Mesodermal cell (in vitro differentiated cells): ENCODE measurements at regions not wholly inside any gene's neighbourhood (a gene's known extent, or its start where the extent isn't known, plus 50 kb on each side); places are given as distances from the start of the nearest gene placed in this dataset.

Source experiments
- H3K27ac ChIP-seq: 2 replicates; pipeline ENCODE4 v1.7.0; 2013; ENCODE audit warnings: mild to moderate bottlenecking, low read depth, low read length, moderate library complexity; ENCODE audit not compliant: severe bottlenecking
- H3K36me3 ChIP-seq: 2 replicates; pipeline ENCODE4 v1.7.1; 2013; ENCODE audit warnings: mild to moderate bottlenecking, low read length, moderate library complexity; ENCODE audit not compliant: control insufficient read depth, insufficient read depth
- H3K4me1 ChIP-seq: one replicate; pipeline ENCODE4 v1.7.1; 2013; ENCODE audit warnings: mild to moderate bottlenecking, low read length; ENCODE audit not compliant: insufficient read depth, control insufficient read depth, poor library complexity, severe bottlenecking
- H3K4me3 ChIP-seq: 2 replicates; pipeline ENCODE4 v1.7.0; 2013; ENCODE audit warnings: low read length, control low read depth, mild to moderate bottlenecking; ENCODE audit not compliant: insufficient read depth, poor library complexity, severe bottlenecking; ENCODE audit errors: extremely low read depth
- H3K9me3 ChIP-seq: 2 replicates; pipeline ENCODE4 v1.7.1; 2013; ENCODE audit warnings: mild to moderate bottlenecking, low read length, moderate library complexity; ENCODE audit not compliant: control insufficient read depth
- WGBS, 2 experiments: methylation state at CpG; one replicate each; pipeline ENCODE4 v1.1.5; 2013; ENCODE audit warnings: missing lambda C conversion rate in 2 of 2; ENCODE audit not compliant: insufficient coverage in 2 of 2; 5-methylcytosine and 5-hydroxymethylcytosine counted together

DNA sequence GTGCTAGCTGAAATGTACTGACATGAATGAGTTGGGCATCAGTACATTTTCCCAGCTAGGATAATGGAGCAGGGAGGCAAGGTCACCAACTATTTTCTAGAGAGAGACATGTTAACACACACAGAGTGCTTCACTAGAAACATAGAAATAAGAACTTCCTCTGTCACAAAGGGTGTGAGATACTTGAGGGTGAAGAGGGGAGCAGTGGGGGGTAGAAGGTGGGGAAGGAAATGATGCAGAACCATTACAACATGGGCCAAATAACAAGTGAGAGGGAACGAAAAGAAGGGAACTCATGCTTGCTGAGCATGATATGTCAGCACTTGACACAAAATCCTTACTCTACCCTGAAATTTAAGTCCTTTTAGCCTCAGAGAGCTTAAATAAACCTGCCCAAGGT is 87.8 kb upstream of the RFC3 start:
- Histone ChIP-seq H3K9me3 (no peaks in the 10 kb centered on the region), H3K36me3 (no peaks in the 10 kb centered on the region), H3K4me1 (no peaks in the 10 kb centered on the region), H3K4me3 (no peak overlapping the region), H3K27ac (no peak overlapping the region)
- WGBS, 2 experiments: 100% methylated on average over 1 of the region's 1 CpG

DNA sequence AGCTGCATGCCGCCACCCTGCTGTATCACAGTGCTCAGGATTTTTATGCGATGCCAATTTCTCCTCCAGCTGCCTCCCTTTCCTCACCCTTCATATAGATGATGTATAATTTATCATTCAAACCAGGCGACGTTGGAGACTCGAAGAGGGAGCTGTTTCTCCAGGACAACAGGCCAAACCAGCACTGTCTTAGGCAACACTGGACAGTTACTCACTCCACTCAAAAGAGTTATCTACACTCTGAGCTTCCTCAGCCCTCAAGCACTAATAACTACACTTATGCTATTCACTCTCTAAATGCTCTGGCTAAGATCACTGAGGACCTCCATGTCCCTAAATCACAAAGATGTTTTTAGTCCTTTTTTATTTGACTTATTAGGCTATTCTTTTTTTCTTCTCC is 87.3 kb upstream of the RFC3 start:
- H3K9me3 ChIP-seq: no peaks in the 10 kb centered on the region
- H3K36me3 ChIP-seq: no peaks in the 10 kb centered on the region
- no peak overlapping the region for H3K27ac ChIP-seq
- WGBS, 2 experiments: 84% methylated on average over 3 of the region's 5 CpGs; no CpG with 5 or more reads in 1 of the 2 experiments
- H3K4me1 ChIP-seq: no peaks in the 10 kb centered on the region
- no peak overlapping the region for H3K4me3 ChIP-seq

DNA sequence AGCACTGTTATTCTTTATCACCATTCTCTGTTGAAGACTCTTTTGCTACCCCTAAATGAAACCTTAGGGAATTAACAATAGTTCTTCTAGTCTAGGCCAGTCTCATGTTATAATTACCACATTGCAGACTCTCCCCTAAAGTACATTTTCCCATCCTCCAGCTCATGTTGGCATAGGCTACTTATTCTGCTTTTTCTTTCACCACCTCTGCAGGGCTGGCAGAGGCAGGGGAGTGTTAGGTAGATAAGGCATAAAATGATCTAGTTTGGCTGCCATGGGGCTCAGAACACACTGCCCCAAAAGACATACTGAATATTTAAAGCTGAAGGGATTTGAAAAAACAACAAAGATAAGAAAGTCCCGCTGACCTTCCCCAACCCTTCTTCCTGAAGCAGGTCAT is 82.7 kb upstream of the RFC3 start:
- Histone ChIP-seq H3K4me3 (no peak overlapping the region), H3K36me3 (no peaks in the 10 kb centered on the region), H3K27ac (no peak overlapping the region), H3K9me3 (no peaks in the 10 kb centered on the region), H3K4me1 (no peaks in the 10 kb centered on the region)
- WGBS, 2 experiments: no CpG with 5 or more reads among the region's 1 CpG

DNA sequence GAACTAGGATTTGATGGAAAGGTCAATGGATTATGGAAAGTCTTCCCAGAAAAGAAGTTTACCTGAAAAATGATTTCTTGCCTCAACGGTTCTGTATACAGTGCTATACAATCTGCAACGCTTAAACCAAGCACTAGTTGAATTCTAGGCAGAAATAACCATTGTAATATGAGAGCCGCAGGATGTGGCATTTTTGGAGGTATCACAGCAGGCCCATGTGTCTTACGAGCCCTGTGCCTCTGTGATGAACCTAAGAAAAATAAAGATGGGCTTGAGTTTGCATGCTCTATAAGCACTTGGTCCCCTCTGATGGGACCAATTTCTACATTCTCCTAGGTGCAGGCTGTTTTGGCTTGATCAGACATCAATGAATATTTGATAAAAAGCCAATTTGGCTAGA is 78.7 kb upstream of the RFC3 start:
- Histone ChIP-seq H3K27ac (no peak overlapping the region), H3K4me3 (no peak overlapping the region), H3K36me3 (no peaks in the 10 kb centered on the region), H3K4me1 (no peaks in the 10 kb centered on the region), H3K9me3 (no peaks in the 10 kb centered on the region)
- WGBS, 2 experiments: 86 to 100% methylated on average over 2 to 3 of the region's 4 CpGs

DNA sequence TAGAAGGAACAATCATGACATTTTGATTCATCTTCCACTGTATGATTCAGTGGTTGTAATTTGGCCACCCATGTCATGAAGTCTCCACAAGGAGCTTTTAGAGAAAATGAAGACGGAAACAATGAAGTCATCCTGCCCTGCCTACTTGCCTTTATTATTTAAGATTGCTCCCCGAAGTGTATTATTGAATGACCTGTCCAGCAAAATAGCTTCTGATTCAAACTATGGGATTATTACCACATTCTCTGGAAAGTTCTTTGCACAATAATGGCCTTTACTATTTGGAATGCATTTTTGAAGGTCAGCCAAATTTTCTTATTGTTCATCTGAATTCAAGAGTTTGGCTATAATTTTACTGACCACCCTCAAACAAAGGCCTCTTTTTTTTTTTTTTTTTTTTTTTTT is 77.8 kb upstream of the RFC3 start:
- Histone ChIP-seq H3K36me3 (no peaks in the 10 kb centered on the region), H3K9me3 (no peaks in the 10 kb centered on the region), H3K27ac (no peak overlapping the region), H3K4me3 (no peak overlapping the region), H3K4me1 (peaks cover 4% of the 10 kb centered on the region)
- 92% methylated on average over 2 of the region's 2 CpGs; no CpG with 5 or more reads in 1 of the 2 experiments for WGBS, 2 experiments

DNA sequence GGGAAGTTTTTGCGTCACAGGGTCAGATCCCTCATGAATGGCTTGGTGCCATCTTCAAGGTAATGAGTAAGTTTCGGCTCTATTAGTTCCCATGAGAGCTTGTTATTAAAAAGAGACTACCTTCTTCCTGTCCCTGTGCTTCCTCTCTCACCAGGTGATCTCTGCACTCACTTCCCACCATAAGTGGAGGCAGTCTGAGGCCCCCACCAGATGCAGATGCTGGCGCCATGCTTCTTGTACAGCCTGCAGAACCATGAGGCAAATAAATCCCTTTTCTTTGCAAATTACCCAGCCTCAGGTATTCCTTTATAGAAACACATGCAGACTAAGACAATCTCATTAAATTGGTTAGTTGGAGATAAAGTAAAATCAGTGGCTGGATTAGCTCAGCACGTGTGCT is 75.6 kb upstream of the RFC3 start:
- Histone ChIP-seq H3K4me3 (no peak overlapping the region), H3K9me3 (no peaks in the 10 kb centered on the region), H3K36me3 (no peaks in the 10 kb centered on the region), H3K4me1 (peaks cover 5% of the 10 kb centered on the region), H3K27ac (no peak overlapping the region)
- 87 to 100% methylated on average over 2 to 3 of the region's 4 CpGs for WGBS, 2 experiments

DNA sequence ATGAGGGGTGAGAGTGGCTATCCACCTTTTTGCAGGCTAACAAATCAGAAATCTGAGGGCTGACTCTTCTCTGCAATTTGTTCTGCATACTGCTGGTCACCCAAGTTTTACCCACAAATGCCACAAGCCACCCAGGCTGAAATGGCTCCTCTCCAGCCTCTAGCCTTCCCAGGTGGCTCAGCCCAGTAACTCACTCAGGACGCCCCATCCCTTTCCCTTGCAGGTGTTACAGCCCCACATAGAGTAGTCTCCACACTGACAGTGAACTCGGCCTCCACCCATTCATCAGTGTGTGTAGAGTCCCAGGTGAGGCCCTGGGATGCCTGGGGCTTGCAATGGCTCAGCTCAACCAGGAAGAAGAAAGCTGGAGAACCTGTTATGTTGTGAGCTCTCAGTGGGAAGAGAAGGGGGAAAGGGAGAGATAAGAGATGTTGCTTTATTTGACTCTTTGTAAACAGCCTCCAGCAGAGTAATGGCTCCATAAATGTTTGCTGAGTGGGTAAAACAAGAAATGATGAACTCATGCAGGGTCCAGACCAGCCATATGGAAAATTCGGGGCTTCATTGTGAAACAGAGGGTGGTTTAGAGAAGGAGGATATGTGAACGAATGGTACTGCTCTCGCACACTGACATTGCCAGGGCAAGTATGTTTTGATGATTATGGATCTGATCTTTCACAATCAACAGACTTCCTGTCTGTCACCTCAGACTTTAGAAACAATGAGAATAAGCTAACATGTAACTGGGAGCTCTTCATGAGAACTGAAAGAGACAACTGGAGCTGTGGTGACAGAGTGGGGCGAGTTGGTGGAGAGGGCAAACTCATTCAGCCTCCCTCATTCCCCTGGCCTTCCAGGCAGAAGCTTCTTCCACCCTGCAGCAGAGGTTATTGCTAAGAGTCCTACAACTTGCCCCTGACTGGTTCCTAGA is 74.2 kb upstream of the RFC3 start:
- WGBS, 2 experiments: 88 to 100% methylated on average over 4 of the region's 6 CpGs
- no peak overlapping the region for H3K27ac ChIP-seq
- H3K4me3 ChIP-seq: no peak overlapping the region
- no peaks in the 10 kb centered on the region for H3K36me3 ChIP-seq
- peaks cover 5% of the 10 kb centered on the region for H3K4me1 ChIP-seq
- H3K9me3 ChIP-seq: no peaks in the 10 kb centered on the region

DNA sequence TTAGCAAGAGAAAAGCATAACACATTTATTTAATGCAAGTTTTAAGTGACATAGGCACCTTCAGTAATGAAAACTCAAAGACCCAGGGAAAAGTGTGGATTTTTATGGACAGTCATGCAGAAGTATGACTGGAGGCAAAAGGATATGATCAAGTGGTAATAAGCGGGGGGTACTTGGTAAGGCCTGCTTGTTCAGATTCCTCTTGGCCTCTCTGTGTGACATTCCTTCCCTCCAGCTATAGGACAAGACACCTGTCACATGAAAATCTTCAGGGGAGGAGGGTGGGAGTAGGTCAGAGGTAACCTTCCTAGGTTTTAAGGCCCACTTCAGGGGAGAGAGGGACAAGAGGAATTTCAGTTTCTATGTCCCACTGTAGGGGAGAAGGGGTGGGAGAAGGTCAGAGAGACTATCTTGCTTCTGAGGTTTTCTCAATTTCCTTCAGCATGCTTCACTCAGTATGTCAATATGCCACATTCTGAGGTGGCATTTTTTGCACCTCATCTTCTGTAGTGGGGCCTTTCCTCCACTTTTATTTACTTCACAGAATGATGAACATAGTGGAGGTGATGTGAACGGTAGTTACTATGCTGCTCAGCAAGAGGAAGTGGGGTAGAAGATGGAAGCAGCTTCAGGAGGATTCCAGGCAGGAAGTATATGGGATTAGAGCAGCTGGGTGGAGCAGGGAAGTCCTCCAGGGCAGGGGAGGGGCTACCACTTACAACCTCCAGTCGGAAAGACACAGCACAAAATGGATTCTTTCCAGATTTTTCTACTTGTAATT is 73.2 kb upstream of the RFC3 start:
- H3K9me3 ChIP-seq: no peaks in the 10 kb centered on the region
- no peak overlapping the region for H3K27ac ChIP-seq
- no peaks in the 10 kb centered on the region for H3K36me3 ChIP-seq
- no peak overlapping the region for H3K4me3 ChIP-seq
- peaks cover 5% of the 10 kb centered on the region for H3K4me1 ChIP-seq
- 80% methylated on average over 1 of the region's 3 CpGs; no CpG with 5 or more reads in 1 of the 2 experiments for WGBS, 2 experiments

DNA sequence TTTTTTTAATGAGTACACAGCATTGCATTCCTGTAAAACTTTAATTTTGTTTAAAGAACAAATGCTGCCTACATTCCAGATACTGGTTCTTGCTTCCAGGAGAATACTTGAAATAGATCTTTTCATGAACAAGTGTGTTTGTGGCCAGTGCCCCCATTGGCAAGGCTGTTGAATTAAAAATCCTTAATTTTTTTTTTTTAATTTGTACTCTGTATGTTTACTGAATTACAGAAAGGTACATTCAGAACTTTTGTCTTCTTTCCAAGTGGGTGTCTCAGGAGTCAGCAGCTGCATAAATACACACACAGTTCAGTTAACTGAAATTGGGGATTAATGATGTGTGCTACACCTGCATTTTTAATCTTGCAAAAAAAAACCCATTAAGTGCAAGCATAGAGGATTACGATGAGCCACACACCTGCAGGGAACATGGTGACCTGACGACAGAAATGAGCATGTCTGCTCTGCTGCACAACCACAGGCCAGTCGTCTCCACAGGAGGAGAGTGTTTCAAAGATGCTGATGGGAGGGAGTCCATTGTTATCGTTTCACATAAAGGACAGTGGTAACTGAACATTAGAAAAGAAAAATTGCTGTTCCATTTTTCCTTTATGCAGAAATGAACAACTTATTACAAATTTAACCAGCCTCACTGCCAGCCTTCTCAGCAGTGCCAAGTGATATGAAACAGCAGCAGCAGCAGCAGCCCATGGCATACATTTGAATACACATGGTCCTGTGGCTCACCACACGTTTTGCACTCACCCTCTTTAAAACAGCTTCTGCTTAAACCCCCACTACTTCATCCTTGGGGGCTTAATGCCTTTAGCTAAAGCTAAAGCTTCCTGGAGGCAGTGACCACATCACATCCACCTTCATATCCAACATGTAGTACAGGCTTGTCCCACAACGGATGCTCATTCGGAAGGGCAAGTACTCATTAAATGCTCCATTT is 72.3 kb upstream of the RFC3 start:
- no peak overlapping the region for H3K27ac ChIP-seq
- 80 to 91% methylated on average over 3 to 4 of the region's 7 CpGs for WGBS, 2 experiments
- no peak overlapping the region for H3K4me3 ChIP-seq
- H3K4me1 ChIP-seq: peaks cover 5% of the 10 kb centered on the region
- no peaks in the 10 kb centered on the region for H3K9me3 ChIP-seq
- H3K36me3 ChIP-seq: no peaks in the 10 kb centered on the region

DNA sequence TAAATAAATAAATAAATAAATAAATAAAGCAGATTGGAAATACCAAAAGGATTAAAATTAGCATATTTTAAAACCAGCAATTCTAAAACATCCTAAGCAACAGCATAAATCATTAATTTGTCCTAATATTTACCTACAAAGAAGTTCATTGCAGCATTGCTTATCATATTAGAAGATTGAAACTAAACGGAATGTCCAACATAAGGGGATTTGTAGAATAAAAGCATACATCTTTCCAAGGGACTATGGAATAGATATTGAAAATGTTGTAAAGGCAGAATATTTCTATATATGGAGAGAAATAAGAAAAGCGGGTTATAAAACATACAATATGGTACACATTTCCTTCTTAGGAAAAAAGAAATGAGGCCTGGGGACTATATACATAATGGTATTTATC is 71.1 kb upstream of the RFC3 start:
- WGBS, 2 experiments: no CpG with 5 or more reads among the region's 2 CpGs
- Histone ChIP-seq H3K27ac (no peak overlapping the region), H3K4me1 (peaks cover 5% of the 10 kb centered on the region), H3K4me3 (no peak overlapping the region), H3K9me3 (no peaks in the 10 kb centered on the region), H3K36me3 (no peaks in the 10 kb centered on the region)
